ENCODE measurements at regions not wholly inside any gene's neighbourhood (a gene's known extent, or its start where the extent isn't known, plus 50 kb on each side); places are given as distances from the start of the nearest gene placed in this dataset.

DNA sequence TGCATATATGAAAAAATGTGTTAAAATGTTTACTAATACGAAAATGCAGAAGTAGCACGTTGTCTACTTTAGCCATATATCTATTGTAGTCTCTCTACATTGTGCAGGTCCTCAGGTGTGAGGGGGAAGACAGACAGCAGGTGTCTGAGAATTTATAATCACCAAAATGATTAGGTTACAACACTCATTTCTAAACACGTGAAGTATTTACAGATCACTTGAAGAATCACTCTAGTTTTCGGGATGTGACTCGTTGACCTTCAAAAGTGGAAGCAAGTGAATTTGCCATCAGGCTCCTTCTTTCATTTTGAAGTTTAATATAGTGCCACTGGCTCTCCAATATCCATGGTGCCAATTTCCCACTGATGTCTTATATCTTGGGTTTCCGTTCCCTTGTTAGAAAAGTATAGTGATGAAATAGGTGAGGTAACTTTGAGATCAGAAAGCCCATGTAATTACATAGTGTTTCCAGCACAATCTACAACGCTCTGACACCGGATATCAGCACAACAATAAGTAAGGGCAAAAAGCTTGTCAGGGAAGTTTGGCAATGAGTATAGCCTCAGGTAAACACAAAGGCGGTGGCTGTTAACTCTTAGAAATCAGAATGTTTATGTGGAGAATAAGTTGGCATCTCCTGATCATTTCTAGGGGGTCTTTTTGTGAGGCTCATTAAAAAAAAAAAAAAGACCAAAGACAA lies 57.5 kb upstream of the SP4 start:
- Mint-ChIP-seq H3K27ac (peak overlapping the region; percentile 47), H3K4me1 (no peaks in the 10 kb centered on the region), H3K36me3 (ENCODE audit: low read depth) (peaks cover 4% of the 10 kb centered on the region), H3K4me3 (no peak overlapping the region), H3K9me3 (peaks cover 11% of the 10 kb centered on the region), H3K27me3 (ENCODE audit: low read depth, poor library complexity) (peaks cover 4% of the 10 kb centered on the region)
- TF ChIP-seq, protein P1, sequence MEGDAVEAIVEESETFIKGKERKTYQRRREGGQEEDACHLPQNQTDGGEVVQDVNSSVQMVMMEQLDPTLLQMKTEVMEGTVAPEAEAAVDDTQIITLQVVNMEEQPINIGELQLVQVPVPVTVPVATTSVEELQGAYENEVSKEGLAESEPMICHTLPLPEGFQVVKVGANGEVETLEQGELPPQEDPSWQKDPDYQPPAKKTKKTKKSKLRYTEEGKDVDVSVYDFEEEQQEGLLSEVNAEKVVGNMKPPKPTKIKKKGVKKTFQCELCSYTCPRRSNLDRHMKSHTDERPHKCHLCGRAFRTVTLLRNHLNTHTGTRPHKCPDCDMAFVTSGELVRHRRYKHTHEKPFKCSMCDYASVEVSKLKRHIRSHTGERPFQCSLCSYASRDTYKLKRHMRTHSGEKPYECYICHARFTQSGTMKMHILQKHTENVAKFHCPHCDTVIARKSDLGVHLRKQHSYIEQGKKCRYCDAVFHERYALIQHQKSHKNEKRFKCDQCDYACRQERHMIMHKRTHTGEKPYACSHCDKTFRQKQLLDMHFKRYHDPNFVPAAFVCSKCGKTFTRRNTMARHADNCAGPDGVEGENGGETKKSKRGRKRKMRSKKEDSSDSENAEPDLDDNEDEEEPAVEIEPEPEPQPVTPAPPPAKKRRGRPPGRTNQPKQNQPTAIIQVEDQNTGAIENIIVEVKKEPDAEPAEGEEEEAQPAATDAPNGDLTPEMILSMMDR (IDR thresholded peaks at IDR 0.05): no peak
- DNase-seq: no peak

DNA sequence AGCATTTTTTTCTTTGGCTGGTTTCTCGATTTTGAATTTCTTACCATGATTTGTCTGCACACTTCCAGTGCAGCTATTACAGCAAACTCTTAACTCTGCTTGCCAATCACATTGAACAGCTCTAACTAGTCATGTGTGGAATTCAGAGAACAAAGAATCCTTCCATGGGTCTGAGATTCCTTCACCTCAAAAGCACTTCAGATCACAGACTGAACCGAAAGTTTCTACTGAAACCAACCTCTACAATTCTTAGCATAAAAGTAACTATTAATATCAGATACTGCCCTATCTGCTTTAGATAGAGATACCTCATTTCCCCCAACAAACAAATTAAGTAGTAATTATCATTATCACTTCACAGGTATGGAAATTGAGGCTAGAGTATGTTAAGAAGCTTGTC lies 56.5 kb upstream of the SP4 start:
- Mint-ChIP-seq H3K27ac (no peak overlapping the region), H3K4me3 (no peak overlapping the region), H3K9me3 (peaks cover 13% of the 10 kb centered on the region), H3K36me3 (ENCODE audit: low read depth) (peaks cover 4% of the 10 kb centered on the region), H3K4me1 (no peaks in the 10 kb centered on the region), H3K27me3 (ENCODE audit: low read depth, poor library complexity) (peaks cover 4% of the 10 kb centered on the region)
- TF ChIP-seq, protein P1 (IDR thresholded peaks at IDR 0.05): no peak
- DNase-seq: no peak

DNA sequence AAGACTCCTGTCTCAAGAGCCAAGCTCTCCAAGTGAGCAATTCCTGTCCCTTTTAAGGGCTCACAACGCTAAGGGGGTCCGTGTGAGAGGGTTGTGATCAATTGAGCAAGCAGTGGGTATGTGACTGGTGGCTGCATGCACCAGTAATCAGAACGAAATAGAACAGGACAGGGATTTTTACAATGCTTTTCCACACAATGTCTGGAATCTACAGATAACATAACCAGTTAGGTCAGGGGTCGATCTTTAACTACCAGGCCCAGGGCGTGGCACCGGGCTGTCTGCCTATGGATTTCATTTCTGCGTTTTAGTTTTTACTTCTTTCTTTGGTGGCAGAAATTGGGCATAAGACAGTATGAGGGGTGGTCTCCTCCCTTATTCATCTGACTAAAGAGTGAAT lies 54.9 kb upstream of the SP4 start:
- Mint-ChIP-seq H3K4me3 (no peak overlapping the region), H3K27me3 (ENCODE audit: low read depth, poor library complexity) (peaks cover 10% of the 10 kb centered on the region), H3K4me1 (no peaks in the 10 kb centered on the region), H3K9me3 (peaks cover 30% of the 10 kb centered on the region), H3K36me3 (ENCODE audit: low read depth) (peaks cover 15% of the 10 kb centered on the region), H3K27ac (no peak overlapping the region)
- TF ChIP-seq, protein P1 (IDR thresholded peaks at IDR 0.05): no peak
- DNase-seq: no peak

DNA sequence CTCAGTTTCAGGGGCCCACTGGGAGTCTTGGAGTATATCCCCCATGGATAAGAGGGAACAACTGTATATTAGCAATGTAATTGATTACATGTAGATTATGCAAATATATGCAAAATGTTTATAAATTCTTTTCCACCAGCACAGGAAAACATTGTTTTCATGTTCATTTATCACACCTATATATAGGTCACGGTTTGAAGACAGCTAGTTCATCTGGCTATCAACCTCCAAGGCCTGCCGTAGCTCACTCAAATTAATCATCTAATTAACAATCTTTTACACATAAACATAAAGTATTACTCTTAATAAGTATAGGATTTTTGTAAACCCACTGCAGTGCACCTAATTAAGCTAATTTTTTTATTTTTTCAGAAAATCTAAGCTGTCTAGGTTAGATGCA lies 53.7 kb upstream of the SP4 start:
- Mint-ChIP-seq H3K9me3 (peaks cover 39% of the 10 kb centered on the region), H3K27me3 (ENCODE audit: low read depth, poor library complexity) (peaks cover 13% of the 10 kb centered on the region), H3K27ac (no peak overlapping the region), H3K36me3 (ENCODE audit: low read depth) (peaks cover 15% of the 10 kb centered on the region), H3K4me1 (no peaks in the 10 kb centered on the region), H3K4me3 (no peak overlapping the region)
- TF ChIP-seq, protein P1 (IDR thresholded peaks at IDR 0.05): no peak
- no peak for DNase-seq

DNA sequence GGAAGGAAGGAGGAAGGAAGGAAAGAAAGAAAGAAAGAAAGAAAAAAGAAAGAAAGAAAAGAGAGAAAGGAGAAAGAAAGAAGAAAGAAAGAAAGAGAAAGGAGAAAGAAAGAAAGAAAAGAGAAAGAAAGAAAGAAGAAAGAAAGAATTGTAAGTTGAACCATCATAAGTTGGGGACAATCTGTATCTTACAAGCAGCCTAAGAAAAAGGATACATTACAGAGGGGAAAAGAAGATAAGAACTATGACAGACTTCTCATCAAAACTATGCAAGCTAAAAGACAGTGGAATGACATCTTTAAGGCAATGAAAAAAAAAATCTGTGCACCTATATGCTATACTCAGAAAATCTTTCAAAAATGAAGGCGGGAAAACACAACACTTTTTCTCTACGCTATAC lies 50.3 kb upstream of the SP4 start:
- Mint-ChIP-seq H3K4me1 (no peaks in the 10 kb centered on the region), H3K4me3 (no peak overlapping the region), H3K27me3 (ENCODE audit: low read depth, poor library complexity) (peaks cover 9% of the 10 kb centered on the region), H3K9me3 (peaks cover 43% of the 10 kb centered on the region), H3K27ac (no peak overlapping the region), H3K36me3 (ENCODE audit: low read depth) (peaks cover 15% of the 10 kb centered on the region)
- no peak for DNase-seq
- TF ChIP-seq, protein P1 (IDR thresholded peaks at IDR 0.05): no peak
